GM21619 (cell line): ENCODE measurements at regions not wholly inside any gene's neighbourhood (a gene's known extent, or its start where the extent isn't known, plus 50 kb on each side); places are given as distances from the start of the nearest gene placed in this dataset.
"Not testable (repeated sequence)": the region's sequence is repeated elsewhere in the genome, so short reads cannot be mapped to it uniquely, and the experiment has no call there.

Experiments
- ATAC-seq: cut with Tn5 transposase; IDR thresholded peaks from one replicate; pipeline ENCODE4 v1.9.1; 2021; ENCODE audit not compliant: unreplicated experiment

GRCh38 chr6:141402489-141402888, 730.2 kb upstream of the GJE1 start:
- ATAC-seq: no peak

GRCh38 chr6:141401851-141402250, 730.9 kb upstream of the GJE1 start:
- no peak for ATAC-seq

GRCh38 chr6:141401168-141401567, 731.6 kb upstream of the GJE1 start:
- no peak for ATAC-seq

GRCh38 chr6:141398949-141399348, 733.8 kb upstream of the GJE1 start:
- no peak for ATAC-seq

GRCh38 chr6:141395443-141396008, 737.2 kb upstream of the GJE1 start:
- no peak for ATAC-seq

GRCh38 chr6:141394565-141395051, 738.1 kb upstream of the GJE1 start:
- ATAC-seq: no peak

- ATAC-seq: no peak
Observed at GRCh38 chr6:141394125-141394536, 738.6 kb upstream of the GJE1 start.

GRCh38 chr6:141393405-141394124, 739.2 kb upstream of the GJE1 start:
- no peak for ATAC-seq

GRCh38 chr6:141391135-141391534, 741.6 kb upstream of the GJE1 start:
- not testable (repeated sequence) for ATAC-seq

- no peak for ATAC-seq
Observed at GRCh38 chr6:141388666-141389065, 744.1 kb upstream of the GJE1 start.

GRCh38 chr6:141370438-141370837, 762.3 kb upstream of the GJE1 start:
- no peak for ATAC-seq

- not testable (repeated sequence) for ATAC-seq
Observed at GRCh38 chr6:141366796-141367195, 765.9 kb upstream of the GJE1 start.

- no peak for ATAC-seq
Observed at GRCh38 chr6:141364694-141365093, 768.0 kb upstream of the GJE1 start.

GRCh38 chr6:141364232-141364631, 768.5 kb upstream of the GJE1 start:
- ATAC-seq: no peak

GRCh38 chr6:141361559-141361958, 771.2 kb upstream of the GJE1 start:
- ATAC-seq: no peak

- no peak for ATAC-seq
Observed at GRCh38 chr6:141359953-141360352, 772.8 kb upstream of the GJE1 start.

GRCh38 chr6:141354191-141354955, 778.4 kb upstream of the GJE1 start:
- ATAC-seq: no peak

- no peak for ATAC-seq
Observed at GRCh38 chr6:141351721-141352120, 781.0 kb upstream of the GJE1 start.

- ATAC-seq: no peak
Observed at GRCh38 chr6:141349710-141350109, 783.0 kb upstream of the GJE1 start.

GRCh38 chr6:141347906-141348492, 784.7 kb upstream of the GJE1 start:
- no peak for ATAC-seq

- no peak for ATAC-seq
Observed at GRCh38 chr6:141347086-141347485, 785.6 kb upstream of the GJE1 start.

- ATAC-seq: no peak
Observed at GRCh38 chr6:141346535-141346934, 786.2 kb upstream of the GJE1 start.
